Neural progenitor cell (in vitro differentiated cells): ENCODE measurements at regions not wholly inside any gene's neighbourhood (a gene's known extent, or its start where the extent isn't known, plus 50 kb on each side); places are given as distances from the start of the nearest gene placed in this dataset.

ENCODE experiments used
- CTCF ChIP-seq: fragments of 200-600 bp; sonication (generic); IDR thresholded peaks from 2 replicates; pipeline ENCODE4 v1.5.1; 2017; ENCODE audit warnings: antibody characterized with exemption, mild to moderate bottlenecking
- EZH2 ChIP-seq: fragments of 200-600 bp; sonication (generic); IDR thresholded peaks from 2 replicates; pipeline ENCODE4 v1.6.1; 2017; ENCODE audit warnings: antibody characterized with exemption, mild to moderate bottlenecking, moderate library complexity

- no peak for TF ChIP-seq CTCF
- no peak for TF ChIP-seq EZH2
These were observed 130.6 kb downstream of the NOL4 start for GRCh38 chr18:34094148-34094547.
